Smooth muscle cell (in vitro differentiated cells): ENCODE measurements at regions not wholly inside any gene's neighbourhood (a gene's known extent, or its start where the extent isn't known, plus 50 kb on each side); places are given as distances from the start of the nearest gene placed in this dataset.

Experiments
- DNase-seq: peaks from one replicate; lab custom pipeline; 2025; ENCODE audit not compliant: unreplicated experiment; lab: John Stamatoyannopoulos, UW
- H2AFZ ChIP-seq: fragments of 200-600 bp; sonication (generic); 2 replicates; pipeline ENCODE4 v1.6.0; 2016; ENCODE audit warnings: antibody characterized with exemption, low read depth, mild to moderate bottlenecking
- H3F3A ChIP-seq: fragments of 200-600 bp; sonication (generic); 2 replicates; pipeline ENCODE4 v1.6.0; 2017; ENCODE audit warnings: antibody characterized with exemption, low read depth
- H3K27ac ChIP-seq: fragments of 200-600 bp; sonication (generic); 2 replicates; pipeline ENCODE4 v1.5.1; 2016; ENCODE audit warnings: low read depth, mild to moderate bottlenecking
- H3K27me3 ChIP-seq: fragments of 200-600 bp; sonication (generic); 2 replicates; pipeline ENCODE4 v1.6.1; 2016; ENCODE audit warnings: low read depth, mild to moderate bottlenecking
- H3K36me3 ChIP-seq: fragments of 200-600 bp; sonication (generic); 2 replicates; pipeline ENCODE4 v1.5.1; 2016; ENCODE audit warnings: low read depth
- H3K4me1 ChIP-seq: fragments of 200-600 bp; sonication (generic); 2 replicates; pipeline ENCODE4 v1.5.1; 2016; ENCODE audit warnings: low read depth
- H3K4me2 ChIP-seq: fragments of 200-600 bp; sonication (generic); 2 replicates; pipeline ENCODE4 v1.6.0; 2016; ENCODE audit warnings: mild to moderate bottlenecking
- H3K4me3 ChIP-seq: fragments of 200-600 bp; sonication (generic); 2 replicates; pipeline ENCODE4 v1.5.1; 2016; ENCODE audit warnings: mild to moderate bottlenecking
- H3K79me2 ChIP-seq: fragments of 200-600 bp; sonication (generic); 2 replicates; pipeline ENCODE4 v1.6.0; 2016; ENCODE audit warnings: low read depth, mild to moderate bottlenecking
- H3K9ac ChIP-seq: fragments of 200-600 bp; sonication (generic); 2 replicates; pipeline ENCODE4 v1.6.0; 2016; ENCODE audit warnings: low read depth
- H3K9me3 ChIP-seq: fragments of 200-600 bp; sonication (generic); replicated peaks from 2 replicates; pipeline ENCODE4 v1.5.1; 2016; ENCODE audit warnings: low read depth
- H4K20me1 ChIP-seq: fragments of 200-600 bp; sonication (generic); 2 replicates; pipeline ENCODE4 v1.6.0; 2016; ENCODE audit warnings: low read depth
- WGBS: methylation state at CpG from one replicate; pipeline ENCODE4 v1.1.7; 2016; ENCODE audit warnings: low lambda C conversion rate; 5-methylcytosine and 5-hydroxymethylcytosine counted together
- TF ChIP-seq, protein P1 (sequence below): fragments of 200-600 bp; sonication (generic); IDR thresholded peaks from 2 replicates; pipeline ENCODE4 v1.5.1; 2017; ENCODE audit warnings: borderline replicate concordance, mild to moderate bottlenecking, antibody characterized with exemption; ENCODE audit not compliant: insufficient read depth, poor library complexity, severe bottlenecking

DNA sequence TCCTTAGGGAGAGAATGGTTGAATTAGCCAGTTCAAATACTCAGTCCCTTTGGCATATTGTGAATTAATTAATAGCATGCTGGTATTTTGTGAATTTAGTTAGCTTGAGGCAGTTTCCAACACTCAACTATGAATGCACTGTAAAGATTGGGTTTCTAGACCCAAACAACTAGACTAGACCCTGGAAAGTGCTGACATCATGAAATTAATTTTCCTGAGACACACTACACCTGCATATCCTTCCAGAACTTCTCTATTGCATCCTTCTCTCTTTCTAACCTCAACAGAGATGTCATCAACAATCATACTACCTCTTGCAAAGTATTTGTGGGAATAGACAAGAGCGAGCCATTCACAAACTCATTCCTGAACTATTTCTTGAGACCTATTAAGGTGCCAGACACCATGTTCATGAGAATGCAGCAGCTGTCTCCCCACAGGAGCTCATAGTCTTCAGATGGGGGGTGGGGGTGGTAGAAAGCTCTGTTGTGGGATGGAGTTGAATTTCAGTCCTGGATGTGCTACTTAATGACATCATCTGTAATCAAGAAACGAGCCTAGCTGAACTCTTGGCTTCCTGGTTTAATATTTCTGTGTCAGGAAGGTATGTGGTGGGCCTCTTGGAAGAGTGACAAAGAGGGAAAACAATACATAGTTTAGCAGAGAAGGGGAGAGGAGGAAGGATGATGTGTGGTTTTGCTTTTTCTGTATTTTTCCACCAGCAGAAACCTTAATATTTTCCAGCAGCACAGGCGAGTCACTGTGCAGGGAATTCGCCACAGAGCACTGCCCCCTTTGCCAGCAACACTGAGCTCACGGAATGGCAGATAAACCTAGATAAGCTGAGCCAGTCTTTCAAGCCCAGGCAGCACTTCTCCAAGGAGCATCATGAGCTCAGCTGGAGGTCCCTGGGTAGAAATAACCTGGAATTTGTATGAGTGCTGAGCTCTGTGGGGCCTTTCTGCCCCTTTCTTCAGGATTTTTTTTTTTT lies 53.1 kb upstream of the CYSLTR2 start:
- no peaks in the 10 kb centered on the region for H3K79me2 ChIP-seq
- H3K36me3 ChIP-seq: no peaks in the 10 kb centered on the region
- WGBS: 14% methylated on average over 5 of the region's 5 CpGs
- no peaks in the 10 kb centered on the region for H3K9me3 ChIP-seq
- TF ChIP-seq, protein P1, sequence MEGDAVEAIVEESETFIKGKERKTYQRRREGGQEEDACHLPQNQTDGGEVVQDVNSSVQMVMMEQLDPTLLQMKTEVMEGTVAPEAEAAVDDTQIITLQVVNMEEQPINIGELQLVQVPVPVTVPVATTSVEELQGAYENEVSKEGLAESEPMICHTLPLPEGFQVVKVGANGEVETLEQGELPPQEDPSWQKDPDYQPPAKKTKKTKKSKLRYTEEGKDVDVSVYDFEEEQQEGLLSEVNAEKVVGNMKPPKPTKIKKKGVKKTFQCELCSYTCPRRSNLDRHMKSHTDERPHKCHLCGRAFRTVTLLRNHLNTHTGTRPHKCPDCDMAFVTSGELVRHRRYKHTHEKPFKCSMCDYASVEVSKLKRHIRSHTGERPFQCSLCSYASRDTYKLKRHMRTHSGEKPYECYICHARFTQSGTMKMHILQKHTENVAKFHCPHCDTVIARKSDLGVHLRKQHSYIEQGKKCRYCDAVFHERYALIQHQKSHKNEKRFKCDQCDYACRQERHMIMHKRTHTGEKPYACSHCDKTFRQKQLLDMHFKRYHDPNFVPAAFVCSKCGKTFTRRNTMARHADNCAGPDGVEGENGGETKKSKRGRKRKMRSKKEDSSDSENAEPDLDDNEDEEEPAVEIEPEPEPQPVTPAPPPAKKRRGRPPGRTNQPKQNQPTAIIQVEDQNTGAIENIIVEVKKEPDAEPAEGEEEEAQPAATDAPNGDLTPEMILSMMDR: no peak
- H3F3A ChIP-seq: peaks cover 7% of the 10 kb centered on the region
- H3K27me3 ChIP-seq: no peaks in the 10 kb centered on the region
- H3K9ac ChIP-seq: no peak overlapping the region
- peaks cover 6% of the 10 kb centered on the region for H3K4me1 ChIP-seq
- H3K4me2 ChIP-seq: peak overlapping the region; percentile 35
- H3K4me3 ChIP-seq: no peak overlapping the region
- no peaks in the 10 kb centered on the region for H4K20me1 ChIP-seq
- peak overlapping the region; percentile 52 for H3K27ac ChIP-seq
- DNase-seq: no peak
- peak overlapping the region; percentile 29 for H2AFZ ChIP-seq

DNA sequence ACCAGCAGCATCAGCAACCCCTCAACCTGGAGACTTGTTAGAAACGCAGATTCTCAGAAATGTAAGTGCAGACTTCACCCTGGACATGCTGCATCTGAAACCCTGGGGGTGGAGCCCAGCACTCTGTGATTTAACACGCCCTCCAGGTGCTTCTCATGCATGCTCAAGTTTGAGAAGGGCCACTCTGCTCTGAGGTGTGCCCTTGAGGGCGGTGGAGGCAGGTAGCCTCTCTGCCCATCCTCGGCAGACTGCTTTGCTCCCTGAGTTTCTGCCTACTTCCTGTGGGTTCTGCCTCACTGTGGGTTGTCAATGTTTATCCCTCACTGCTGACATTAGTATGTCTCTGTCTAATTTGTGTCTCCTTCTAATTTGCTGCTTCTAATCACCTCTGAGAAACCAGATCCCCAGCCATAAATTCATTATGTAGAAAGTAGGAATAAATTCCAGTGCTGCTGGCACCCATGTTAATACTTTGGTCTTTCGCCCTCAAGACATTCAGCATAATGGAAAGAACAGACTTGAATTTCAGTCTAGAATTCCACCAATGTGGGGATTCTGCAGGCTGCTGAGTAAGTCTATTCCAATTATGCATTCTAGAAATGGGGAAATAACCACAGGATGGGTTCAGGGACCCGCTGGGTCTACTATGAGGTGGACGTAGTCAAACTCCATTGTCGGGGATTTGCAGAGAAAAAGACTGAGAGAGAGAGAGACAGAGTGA lies 51.3 kb upstream of the CYSLTR2 start:
- TF ChIP-seq, protein P1: no peak
- H3K79me2 ChIP-seq: no peaks in the 10 kb centered on the region
- no peak overlapping the region for H3K4me3 ChIP-seq
- peaks cover 6% of the 10 kb centered on the region for H3K4me1 ChIP-seq
- no peak overlapping the region for H3K27ac ChIP-seq
- 64% methylated on average over 8 of the region's 8 CpGs for WGBS
- no peaks in the 10 kb centered on the region for H3K27me3 ChIP-seq
- H3K36me3 ChIP-seq: no peaks in the 10 kb centered on the region
- no peaks in the 10 kb centered on the region for H4K20me1 ChIP-seq
- no peak overlapping the region for H3K9ac ChIP-seq
- DNase-seq: no peak
- peaks cover 7% of the 10 kb centered on the region for H3F3A ChIP-seq
- H3K9me3 ChIP-seq: no peaks in the 10 kb centered on the region
- H3K4me2 ChIP-seq: no peak overlapping the region
- H2AFZ ChIP-seq: peak overlapping the region; percentile 41

DNA sequence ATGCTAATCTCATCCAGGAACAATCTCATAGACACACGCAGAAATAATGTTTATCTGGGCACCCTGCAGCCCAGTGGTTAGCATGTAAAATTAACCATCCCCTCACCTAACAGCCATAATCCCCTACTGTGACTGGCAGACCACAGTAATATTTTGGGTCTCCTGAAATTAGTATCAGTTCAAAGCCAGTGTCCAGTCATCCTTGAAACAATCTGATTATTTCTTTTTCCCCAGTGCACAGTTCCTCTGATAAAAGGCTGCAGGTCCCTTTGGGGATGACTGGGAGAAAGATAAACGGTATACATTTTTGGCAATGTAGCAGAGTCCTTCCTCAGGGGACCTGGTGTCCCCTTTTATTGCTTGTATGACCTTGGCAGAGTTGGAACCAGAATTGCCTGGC lies 50.4 kb upstream of the CYSLTR2 start:
- no peak overlapping the region for H3K27ac ChIP-seq
- peaks cover 6% of the 10 kb centered on the region for H3K4me1 ChIP-seq
- H3F3A ChIP-seq: peaks cover 7% of the 10 kb centered on the region
- no peak overlapping the region for H3K9ac ChIP-seq
- no peak overlapping the region for H2AFZ ChIP-seq
- no peaks in the 10 kb centered on the region for H4K20me1 ChIP-seq
- H3K79me2 ChIP-seq: no peaks in the 10 kb centered on the region
- no peaks in the 10 kb centered on the region for H3K9me3 ChIP-seq
- DNase-seq: no peak
- no peaks in the 10 kb centered on the region for H3K27me3 ChIP-seq
- H3K4me3 ChIP-seq: no peak overlapping the region
- no peaks in the 10 kb centered on the region for H3K36me3 ChIP-seq
- TF ChIP-seq, protein P1: no peak
- H3K4me2 ChIP-seq: no peak overlapping the region
- WGBS: 89% methylated on average over 2 of the region's 2 CpGs
